ENCODE measurements at regions not wholly inside any gene's neighbourhood (a gene's known extent, or its start where the extent isn't known, plus 50 kb on each side); places are given as distances from the start of the nearest gene placed in this dataset.

GRCh38 chr3:153289334-153289808 lies 127.3 kb downstream of the RAP2B start:
- TF ChIP-seq CTCF (IDR thresholded peaks at IDR 0.05) (no peak), POLR2A (IDR thresholded peaks at IDR 0.05) (no peak)

Data from testis (tissue), 2 donors.